KMS-11 (cell line): ENCODE measurements at regions not wholly inside any gene's neighbourhood (a gene's known extent, or its start where the extent isn't known, plus 50 kb on each side); places are given as distances from the start of the nearest gene placed in this dataset.

Experiments
- H2AFZ ChIP-seq: fragments of 200-600 bp; sonication (generic); 2 replicates; pipeline ENCODE4 v1.6.1; 2016; ENCODE audit warnings: antibody characterized with exemption, mixed run types, low read depth
- H3K27ac ChIP-seq: fragments of 200-600 bp; sonication (generic); 2 replicates; pipeline ENCODE4 v1.6.1; 2016; ENCODE audit warnings: mild to moderate bottlenecking, mixed run types
- H3K27me3 ChIP-seq: fragments of 200-600 bp; sonication (generic); 2 replicates; pipeline ENCODE4 v1.6.1; 2017; ENCODE audit warnings: mild to moderate bottlenecking, low read depth, mixed run types, moderate library complexity; ENCODE audit not compliant: insufficient read depth
- H3K36me3 ChIP-seq: fragments of 200-600 bp; sonication (generic); 2 replicates; pipeline ENCODE4 v1.6.1; 2017; ENCODE audit warnings: mild to moderate bottlenecking, mixed run types; ENCODE audit not compliant: insufficient read depth
- H3K4me1 ChIP-seq: fragments of 200-600 bp; sonication (generic); 2 replicates; pipeline ENCODE4 v1.6.1; 2016; ENCODE audit warnings: mild to moderate bottlenecking, low read depth, mixed run types; ENCODE audit not compliant: poor library complexity, severe bottlenecking
- H3K4me2 ChIP-seq: fragments of 200-600 bp; sonication (generic); 2 replicates; pipeline ENCODE4 v1.7.0; 2016; ENCODE audit warnings: mild to moderate bottlenecking, mixed run types
- H3K4me3 ChIP-seq: fragments of 200-600 bp; sonication (generic); IDR thresholded peaks from 2 replicates; pipeline ENCODE4 v1.6.1; 2017; ENCODE audit warnings: low read depth, low read length, mixed read lengths; ENCODE audit not compliant: insufficient read depth
- H3K79me2 ChIP-seq: fragments of 200-600 bp; sonication (generic); 2 replicates; pipeline ENCODE4 v1.6.1; 2016; ENCODE audit warnings: low read depth, mixed run types; ENCODE audit not compliant: insufficient read depth
- H3K9ac ChIP-seq: fragments of 200-600 bp; sonication (generic); 2 replicates; pipeline ENCODE4 v1.6.1; 2016; ENCODE audit warnings: mild to moderate bottlenecking, mixed run types
- H4K20me1 ChIP-seq: fragments of 200-600 bp; sonication (generic); 2 replicates; pipeline ENCODE4 v1.6.1; 2016; ENCODE audit warnings: mild to moderate bottlenecking, mixed run types; ENCODE audit not compliant: insufficient read depth
- CTCF ChIP-seq: fragments of 200-600 bp; sonication (generic); conservative IDR thresholded peaks from 2 replicates; pipeline ENCODE4 v1.6.1; 2017; ENCODE audit warnings: low read depth, mild to moderate bottlenecking, antibody characterized with exemption, low read length, moderate library complexity, mixed read lengths

- H3K4me3 ChIP-seq = no peak overlapping the region
- H2AFZ ChIP-seq = no peak overlapping the region
- no peak overlapping the region for H3K4me2 ChIP-seq
- H3K79me2 ChIP-seq = no peaks in the 10 kb centered on the region
- H3K4me1 ChIP-seq = no peaks in the 10 kb centered on the region
- H4K20me1 ChIP-seq = no peaks in the 10 kb centered on the region
- no peak for TF ChIP-seq CTCF
- H3K36me3 ChIP-seq = no peaks in the 10 kb centered on the region
- no peaks in the 10 kb centered on the region for H3K27me3 ChIP-seq
- no peak overlapping the region for H3K27ac ChIP-seq
- H3K9ac ChIP-seq = no peak overlapping the region
Observed at GRCh38 chr5:164048359-164048926, 543.0 kb downstream of the MAT2B start.

GRCh38 chr5:164051745-164052144, 546.3 kb downstream of the MAT2B start:
- Histone ChIP-seq H2AFZ (no peak overlapping the region), H3K27ac (no peak overlapping the region), H3K9ac (no peak overlapping the region), H4K20me1 (no peaks in the 10 kb centered on the region), H3K79me2 (no peaks in the 10 kb centered on the region), H3K4me1 (no peaks in the 10 kb centered on the region), H3K36me3 (no peaks in the 10 kb centered on the region), H3K27me3 (no peaks in the 10 kb centered on the region), H3K4me3 (no peak overlapping the region), H3K4me2 (no peak overlapping the region)
- TF ChIP-seq CTCF = no peak

- no peak overlapping the region for H3K4me3 ChIP-seq
- no peak overlapping the region for H3K27ac ChIP-seq
- no peaks in the 10 kb centered on the region for H4K20me1 ChIP-seq
- H3K4me2 ChIP-seq = no peak overlapping the region
- TF ChIP-seq CTCF = no peak
- no peaks in the 10 kb centered on the region for H3K4me1 ChIP-seq
- no peaks in the 10 kb centered on the region for H3K79me2 ChIP-seq
- no peak overlapping the region for H3K9ac ChIP-seq
- no peak overlapping the region for H2AFZ ChIP-seq
- H3K27me3 ChIP-seq = no peaks in the 10 kb centered on the region
- no peaks in the 10 kb centered on the region for H3K36me3 ChIP-seq
Observed at GRCh38 chr5:164052536-164053093, 547.2 kb downstream of the MAT2B start.

GRCh38 chr5:164053123-164053522, 547.7 kb downstream of the MAT2B start:
- H2AFZ ChIP-seq = no peak overlapping the region
- no peaks in the 10 kb centered on the region for H3K27me3 ChIP-seq
- no peaks in the 10 kb centered on the region for H3K36me3 ChIP-seq
- H3K4me3 ChIP-seq = no peak overlapping the region
- H3K79me2 ChIP-seq = no peaks in the 10 kb centered on the region
- no peak overlapping the region for H3K4me2 ChIP-seq
- H4K20me1 ChIP-seq = no peaks in the 10 kb centered on the region
- H3K9ac ChIP-seq = no peak overlapping the region
- TF ChIP-seq CTCF = no peak
- no peak overlapping the region for H3K27ac ChIP-seq
- no peaks in the 10 kb centered on the region for H3K4me1 ChIP-seq
